Activated CD4-positive, alpha-beta T cell treated with anti-CD3 and anti-CD28 coated beads, Interleukin-2, amount 10 ng/mL, durations not matched to agents 7 days and 5 days (primary cell): ENCODE measurements at regions not wholly inside any gene's neighbourhood (a gene's known extent, or its start where the extent isn't known, plus 50 kb on each side); places are given as distances from the start of the nearest gene placed in this dataset.

Source experiments
- CTCF ChIA-PET: fragments of 350-600 bp; sonication (Branson Sonifier 250); formaldehyde crosslinking; loops from one replicate; lab custom pipeline; 2021; ENCODE audit warnings: antibody characterized with exemption; lab: Charles Lee
- POLR2A ChIA-PET: fragments of 350-600 bp; sonication (Branson Sonifier 250); formaldehyde crosslinking; loops from one replicate; lab custom pipeline; 2021; ENCODE audit warnings: antibody characterized with exemption; lab: Charles Lee
- DNase-seq: peaks from one replicate; pipeline ENCODE4 v3.0.0-alpha.2; 2020
- H3K27ac Mint-ChIP-seq: one replicate; pipeline ENCODE4 v1.8.0; 2021; ENCODE audit warnings: mild to moderate bottlenecking, moderate library complexity, mixed read lengths
- H3K27me3 Mint-ChIP-seq: one replicate; pipeline ENCODE4 v1.8.0; 2021; ENCODE audit warnings: mixed read lengths
- H3K36me3 Mint-ChIP-seq: one replicate; pipeline ENCODE4 v1.8.0; 2021; ENCODE audit warnings: low read depth, mixed read lengths
- H3K4me1 Mint-ChIP-seq: one replicate; pipeline ENCODE4 v1.8.0; 2021; ENCODE audit warnings: mixed read lengths
- H3K4me3 Mint-ChIP-seq: one replicate; pipeline ENCODE4 v1.8.0; 2021; ENCODE audit warnings: mild to moderate bottlenecking, moderate library complexity, mixed read lengths
- H3K9me3 Mint-ChIP-seq: one replicate; pipeline ENCODE4 v1.8.0; 2021; ENCODE audit warnings: mixed read lengths

GRCh38 chrX:5068550-5068949, 1160.1 kb downstream of the NLGN4X start:
- H3K9me3 Mint-ChIP-seq, result no peaks in the 10 kb centered on the region
- H3K4me1 Mint-ChIP-seq, result no peaks in the 10 kb centered on the region
- H3K27me3 Mint-ChIP-seq, result no peaks in the 10 kb centered on the region
- POLR2A ChIA-PET, result no interaction called here
- H3K27ac Mint-ChIP-seq, result no peak overlapping the region
- H3K4me3 Mint-ChIP-seq, result no peak overlapping the region
- CTCF ChIA-PET, result no interaction called here
- H3K36me3 Mint-ChIP-seq, result no peaks in the 10 kb centered on the region
- DNase-seq, result no peak

GRCh38 chrX:5057786-5058185, 1170.9 kb downstream of the NLGN4X start:
- Mint-ChIP-seq H3K4me3 (no peak overlapping the region), H3K27me3 (no peaks in the 10 kb centered on the region), H3K4me1 (no peaks in the 10 kb centered on the region), H3K36me3 (no peaks in the 10 kb centered on the region), H3K9me3 (no peaks in the 10 kb centered on the region), H3K27ac (no peak overlapping the region)
- ChIA-PET CTCF (no interaction called here), POLR2A (no interaction called here)
- DNase-seq, result no peak

GRCh38 chrX:5054852-5055251, 1173.8 kb downstream of the NLGN4X start:
- DNase-seq, result no peak
- Mint-ChIP-seq H3K36me3 (no peaks in the 10 kb centered on the region), H3K27ac (no peak overlapping the region), H3K4me1 (no peaks in the 10 kb centered on the region), H3K27me3 (no peaks in the 10 kb centered on the region), H3K4me3 (no peak overlapping the region), H3K9me3 (no peaks in the 10 kb centered on the region)
- ChIA-PET POLR2A (no interaction called here), CTCF (no interaction called here)

GRCh38 chrX:5051831-5052491, 1176.7 kb downstream of the NLGN4X start:
- Mint-ChIP-seq H3K9me3 (no peaks in the 10 kb centered on the region), H3K4me3 (no peak overlapping the region), H3K4me1 (no peaks in the 10 kb centered on the region), H3K27me3 (no peaks in the 10 kb centered on the region), H3K27ac (no peak overlapping the region), H3K36me3 (no peaks in the 10 kb centered on the region)
- POLR2A ChIA-PET, result no interaction called here
- DNase-seq, result no peak
- CTCF ChIA-PET, result no interaction called here

GRCh38 chrX:5042563-5042962, 1186.1 kb downstream of the NLGN4X start:
- ChIA-PET POLR2A (no interaction called here), CTCF (no interaction called here)
- H3K27ac Mint-ChIP-seq, result no peak overlapping the region
- H3K36me3 Mint-ChIP-seq, result no peaks in the 10 kb centered on the region
- DNase-seq, result no peak
- no peaks in the 10 kb centered on the region for H3K27me3 Mint-ChIP-seq
- no peak overlapping the region for H3K4me3 Mint-ChIP-seq
- no peaks in the 10 kb centered on the region for H3K4me1 Mint-ChIP-seq
- H3K9me3 Mint-ChIP-seq, result peaks cover 6% of the 10 kb centered on the region

GRCh38 chrX:5031792-5032191, 1196.9 kb downstream of the NLGN4X start:
- no peaks in the 10 kb centered on the region for H3K4me1 Mint-ChIP-seq
- CTCF ChIA-PET, result no interaction called here
- H3K27me3 Mint-ChIP-seq, result no peaks in the 10 kb centered on the region
- POLR2A ChIA-PET, result no interaction called here
- H3K27ac Mint-ChIP-seq, result no peak overlapping the region
- DNase-seq, result no peak
- H3K36me3 Mint-ChIP-seq, result no peaks in the 10 kb centered on the region
- H3K9me3 Mint-ChIP-seq, result peaks cover 2% of the 10 kb centered on the region
- no peak overlapping the region for H3K4me3 Mint-ChIP-seq

- Mint-ChIP-seq H3K9me3 (peaks cover 2% of the 10 kb centered on the region), H3K27me3 (no peaks in the 10 kb centered on the region), H3K4me1 (no peaks in the 10 kb centered on the region), H3K36me3 (no peaks in the 10 kb centered on the region), H3K27ac (no peak overlapping the region), H3K4me3 (no peak overlapping the region)
- CTCF ChIA-PET, result no interaction called here
- POLR2A ChIA-PET, result no interaction called here
- no peak for DNase-seq
Measured at GRCh38 chrX:5015451-5015850, 1213.2 kb downstream of the NLGN4X start.

GRCh38 chrX:4994855-4995254, 1233.8 kb downstream of the NLGN4X start:
- POLR2A ChIA-PET, result no interaction called here
- Mint-ChIP-seq H3K9me3 (peaks cover 2% of the 10 kb centered on the region), H3K27me3 (no peaks in the 10 kb centered on the region), H3K36me3 (no peaks in the 10 kb centered on the region), H3K4me3 (no peak overlapping the region), H3K27ac (no peak overlapping the region), H3K4me1 (no peaks in the 10 kb centered on the region)
- no peak for DNase-seq
- CTCF ChIA-PET, result no interaction called here

- no peaks in the 10 kb centered on the region for H3K27me3 Mint-ChIP-seq
- ChIA-PET CTCF (no interaction called here), POLR2A (no interaction called here)
- no peak for DNase-seq
- H3K36me3 Mint-ChIP-seq, result no peaks in the 10 kb centered on the region
- H3K9me3 Mint-ChIP-seq, result no peaks in the 10 kb centered on the region
- no peak overlapping the region for H3K27ac Mint-ChIP-seq
- H3K4me3 Mint-ChIP-seq, result no peak overlapping the region
- no peaks in the 10 kb centered on the region for H3K4me1 Mint-ChIP-seq
Measured at GRCh38 chrX:4978613-4979012, 1250.1 kb downstream of the NLGN4X start.

- ChIA-PET CTCF (no interaction called here), POLR2A (no interaction called here)
- DNase-seq, result no peak
Measured at GRCh38 chrX:4971646-4972045, 1257.0 kb downstream of the NLGN4X start.

GRCh38 chrX:4964112-4964511, 1250.7 kb upstream of the PRKX start:
- Mint-ChIP-seq H3K4me3 (no peak overlapping the region), H3K36me3 (no peaks in the 10 kb centered on the region), H3K27me3 (no peaks in the 10 kb centered on the region), H3K27ac (no peak overlapping the region), H3K9me3 (no peaks in the 10 kb centered on the region), H3K4me1 (no peaks in the 10 kb centered on the region)
- no peak for DNase-seq
- POLR2A ChIA-PET, result no interaction called here
- CTCF ChIA-PET, result no interaction called here

More at GRCh38 chrX:4971646-4972045, 1257.0 kb downstream of the NLGN4X start:
- Mint-ChIP-seq H3K27ac (no peak overlapping the region), H3K27me3 (no peaks in the 10 kb centered on the region), H3K4me1 (no peaks in the 10 kb centered on the region), H3K36me3 (no peaks in the 10 kb centered on the region), H3K4me3 (no peak overlapping the region), H3K9me3 (no peaks in the 10 kb centered on the region)

- CTCF ChIA-PET, result no interaction called here
- POLR2A ChIA-PET, result no interaction called here
- Mint-ChIP-seq H3K27me3 (no peaks in the 10 kb centered on the region), H3K27ac (no peak overlapping the region), H3K4me1 (no peaks in the 10 kb centered on the region), H3K36me3 (no peaks in the 10 kb centered on the region), H3K9me3 (no peaks in the 10 kb centered on the region), H3K4me3 (no peak overlapping the region)
- no peak for DNase-seq
Measured at GRCh38 chrX:4963432-4963831, 1250.0 kb upstream of the PRKX start.

GRCh38 chrX:4944767-4945166, 1231.3 kb upstream of the PRKX start:
- Mint-ChIP-seq H3K27ac (no peak overlapping the region), H3K4me3 (no peak overlapping the region), H3K4me1 (no peaks in the 10 kb centered on the region), H3K9me3 (peaks cover 3% of the 10 kb centered on the region), H3K27me3 (no peaks in the 10 kb centered on the region), H3K36me3 (no peaks in the 10 kb centered on the region)
- DNase-seq, result no peak
- ChIA-PET CTCF (no interaction called here), POLR2A (no interaction called here)

- no peaks in the 10 kb centered on the region for H3K36me3 Mint-ChIP-seq
- H3K4me1 Mint-ChIP-seq, result no peaks in the 10 kb centered on the region
- no peak overlapping the region for H3K4me3 Mint-ChIP-seq
- CTCF ChIA-PET, result no interaction called here
- H3K9me3 Mint-ChIP-seq, result peaks cover 2% of the 10 kb centered on the region
- POLR2A ChIA-PET, result no interaction called here
- no peaks in the 10 kb centered on the region for H3K27me3 Mint-ChIP-seq
- DNase-seq, result no peak
- H3K27ac Mint-ChIP-seq, result no peak overlapping the region
Measured at GRCh38 chrX:4936315-4936714, 1222.9 kb upstream of the PRKX start.
